HCT116 (cell line): ENCODE measurements at regions not wholly inside any gene's neighbourhood (a gene's known extent, or its start where the extent isn't known, plus 50 kb on each side); places are given as distances from the start of the nearest gene placed in this dataset.

ENCODE experiments used
- ATAC-seq: fragments of 200-7000 bp; cut with Tn5 transposase; 2 replicates; pipeline ENCODE4 v1.9.1; 2020; ENCODE audit warnings: mild to moderate bottlenecking, moderate library complexity
- BruUV-seq: library from RNA; stranded (reverse); fragments of 400-500 nt; replicated peaks from 2 replicates; lab custom pipeline; 2021; lab: Mats Ljungman, UMichigan
- CTCF ChIA-PET: fragments of 300-600 bp; sonication (Branson Sonifier 250); formaldehyde crosslinking; loops from one replicate; lab custom pipeline; 2021; ENCODE audit warnings: antibody characterized with exemption; lab: Charles Lee
- POLR2A ChIA-PET: fragments of 300-600, 350-600 bp; sonication (Branson Sonifier 250); formaldehyde crosslinking; loops from one replicate; lab custom pipeline; 2021; ENCODE audit warnings: antibody characterized with exemption; lab: Charles Lee
- RAD21 ChIA-PET, 2 experiments: fragments of 300-600 bp; sonication (Branson Sonifier 250); formaldehyde crosslinking; loops; one replicate each; lab custom pipeline; 2023; ENCODE audit warnings: low total read pairs in 2 of 2; ENCODE audit not compliant: uncharacterized antibody in 2 of 2, unreplicated experiment in 2 of 2, low non-redundant PET in 1 of 2; lab: Charles Lee
- DNase-seq: peaks from one replicate; pipeline ENCODE4 v3.0.0-alpha.2; 2010; ENCODE audit warnings: low read depth, low spot score
- H2AFZ ChIP-seq: fragments of 200-600 bp; shearing (Covaris generic), sonication (generic); 2 replicates; pipeline ENCODE4 v1.6.1; 2017; ENCODE audit warnings: low read depth, mixed run types, mixed read lengths, antibody characterized with exemption, low read length; ENCODE audit not compliant: poor library complexity, severe bottlenecking
- H3K27ac ChIP-seq: 2 replicates; pipeline ENCODE4 v1.5.1; 2012; ENCODE audit warnings: low read depth, low read length
- H3K27me3 ChIP-seq: fragments of 200-600 bp; sonication (generic); 2 replicates; pipeline ENCODE4 v1.6.1; 2016; ENCODE audit warnings: mixed run types, low read length, mixed read lengths; ENCODE audit not compliant: insufficient read depth
- H3K36me3 ChIP-seq, 2 experiments: fragments of 200-500 bp in 1 of 2; fragments of 200-600 bp in 1 of 2; sonication (Bioruptor generic) in 1 of 2; sonication (generic) in 1 of 2; 2 replicates each; pipeline versions ENCODE4 v1.5.1 to v1.6.1; 2014 to 2016; ENCODE audit warnings: low read length in 2 of 2, inconsistent platforms in 1 of 2, mixed read lengths in 1 of 2, mixed run types in 1 of 2; ENCODE audit not compliant: insufficient read depth in 2 of 2, control insufficient read depth in 1 of 2
- H3K4me1 ChIP-seq, 2 experiments: fragments of 200-600 bp in 1 of 2; sonication (generic) in 1 of 2; 2 replicates each; pipeline versions ENCODE4 v1.5.1 to v1.6.1; 2012 to 2017; ENCODE audit warnings: low read length in 2 of 2, inconsistent platforms in 1 of 2, mild to moderate bottlenecking in 1 of 2, mixed read lengths in 1 of 2, mixed run types in 1 of 2, moderate library complexity in 1 of 2; ENCODE audit not compliant: insufficient read depth in 2 of 2, control insufficient read depth in 1 of 2
- H3K4me2 ChIP-seq: fragments of 200-600 bp; sonication (generic); 2 replicates; pipeline ENCODE4 v1.6.1; 2017; ENCODE audit warnings: mixed run types, low read length, mixed read lengths
- H3K4me3 ChIP-seq, 2 experiments: fragments of 200-600 bp in 1 of 2; sonication (generic) in 1 of 2; replicated peaks in 1 of 2; 2 replicates each; pipeline ENCODE4 v1.5.1; 2011 to 2016; ENCODE audit warnings: low read length in 2 of 2, control low read depth in 1 of 2, low read depth in 1 of 2, mild to moderate bottlenecking in 1 of 2, mixed read lengths in 1 of 2, mixed run types in 1 of 2
- H3K79me2 ChIP-seq: fragments of 200-600 bp; sonication (generic); 2 replicates; pipeline ENCODE4 v1.6.1; 2017; ENCODE audit warnings: mild to moderate bottlenecking, mixed run types, low read length, moderate library complexity, mixed read lengths; ENCODE audit not compliant: insufficient read depth
- H3K9ac ChIP-seq: fragments of 200-600 bp; sonication (generic); 2 replicates; pipeline ENCODE4 v1.6.1; 2016; ENCODE audit warnings: low read length, mixed read lengths
- H3K9me2 ChIP-seq: fragments of 200-600 bp; sonication (generic), shearing (Covaris generic); 2 replicates; pipeline ENCODE4 v1.6.1; 2017; ENCODE audit warnings: mixed run types, mild to moderate bottlenecking, moderate library complexity; ENCODE audit not compliant: insufficient read depth
- H3K9me3 ChIP-seq, 2 experiments: fragments of 200-500 bp in 1 of 2; fragments of 200-600 bp in 1 of 2; sonication (Bioruptor generic) in 1 of 2; sonication (generic) in 1 of 2; 2 replicates each; pipeline ENCODE4 v1.6.1; 2014 to 2017; ENCODE audit warnings: low read length in 2 of 2, mixed read lengths in 2 of 2, inconsistent platforms in 1 of 2, low read depth in 1 of 2, mild to moderate bottlenecking in 1 of 2, mixed run types in 1 of 2, moderate library complexity in 1 of 2; ENCODE audit not compliant: control insufficient read depth in 1 of 2, insufficient read depth in 1 of 2
- H4K20me1 ChIP-seq: fragments of 200-600 bp; sonication (generic), shearing (Covaris generic); 2 replicates; pipeline ENCODE4 v1.6.1; 2017; ENCODE audit warnings: mixed run types, mild to moderate bottlenecking, moderate library complexity; ENCODE audit not compliant: insufficient read depth
- CBX3 ChIP-seq: IDR thresholded peaks from 2 replicates; pipeline ENCODE4 v1.6.1; 2012; ENCODE audit warnings: low read depth
- ELF1 ChIP-seq: IDR thresholded peaks from 2 replicates; pipeline ENCODE4 v1.6.1; 2012; ENCODE audit warnings: low read depth, borderline replicate concordance
- EZH2 ChIP-seq: fragments of 200-600 bp; sonication (generic); IDR thresholded peaks from 2 replicates; pipeline ENCODE4 v1.6.1; 2017; ENCODE audit warnings: antibody characterized with exemption, mixed run types
- EZH2phosphoT487 ChIP-seq: fragments of 200-600 bp; IDR thresholded peaks from 2 replicates; pipeline ENCODE4 v1.6.1; 2018; ENCODE audit warnings: antibody characterized with exemption, borderline replicate concordance
- POLR2A ChIP-seq: IDR thresholded peaks from 2 replicates; pipeline ENCODE4 v1.7.0; 2011; ENCODE audit warnings: borderline replicate concordance; ENCODE audit not compliant: insufficient read depth, insufficient read length; ENCODE audit errors: extremely low read depth
- RAD21 ChIP-seq: IDR thresholded peaks from 2 replicates; pipeline ENCODE4 v1.6.1; 2012; ENCODE audit warnings: low read depth, mild to moderate bottlenecking
- REST ChIP-seq: IDR thresholded peaks from 2 replicates; pipeline ENCODE4 v1.6.1; 2012; ENCODE audit warnings: low read depth
- SP1 ChIP-seq: IDR thresholded peaks from 2 replicates; pipeline ENCODE4 v1.6.1; 2012; ENCODE audit warnings: low read depth
- SRF ChIP-seq: IDR thresholded peaks from 2 replicates; pipeline ENCODE4 v1.6.1; 2012; ENCODE audit warnings: low read depth
- YY1 ChIP-seq: IDR thresholded peaks from 2 replicates; pipeline ENCODE4 v1.6.1; 2011; ENCODE audit warnings: low read length, low read depth, moderate library complexity, mild to moderate bottlenecking; ENCODE audit not compliant: insufficient replicate concordance; ENCODE audit errors: extremely low read depth
- intact Hi-C: fragments of 100-400 bp; cut with micrococcal nuclease; formaldehyde crosslinking; loops from 2 replicates; pipeline ENCODE4 v1.10.0; 2022

GRCh38 chr17:13365331-13365730 lies 236.4 kb downstream of the HS3ST3A1 start (continued):
- no peak for TF ChIP-seq REST
- TF ChIP-seq YY1, result no peak
- no peak for TF ChIP-seq SP1
- TF ChIP-seq EZH2phosphoT487, result no peak
- TF ChIP-seq RAD21, result no peak
- TF ChIP-seq EZH2, result no peak
- TF ChIP-seq POLR2A, result no peak
- TF ChIP-seq, all 23 proteins: peak for 0

- Histone ChIP-seq H3K27ac (no peak overlapping the region), H4K20me1 (no peaks in the 10 kb centered on the region), H3K4me2 (no peak overlapping the region), H3K79me2 (no peaks in the 10 kb centered on the region), H3K4me1 (peaks cover 2 to 15% of the 10 kb centered on the region in 2 experiments; a peak in 3 of 4 replicates), H3K4me3 (no peak overlapping the region), H3K9me2 (no peaks in the 10 kb centered on the region), H3K36me3 (no peaks in the 10 kb centered on the region; a peak in 1 of 4 replicates), H3K9me3 (no peaks in the 10 kb centered on the region), H2AFZ (peak overlapping the region; percentile 40), H3K9ac (no peak overlapping the region), H3K27me3 (no peaks in the 10 kb centered on the region)
- no TSS peak for BruUV-seq
- ChIA-PET CTCF (no interaction called here), POLR2A (no interaction called here), RAD21 (no interaction called here)
- intact Hi-C loops, result no loop called here
- TF ChIP-seq SRF (no peak), CBX3 (no peak), SP1 (no peak), ELF1 (no peak), EZH2 (no peak), YY1 (no peak)
- ATAC-seq (no peak), DNase-seq (no peak)
These were observed 238.0 kb downstream of the HS3ST3A1 start for GRCh38 chr17:13363771-13364170.
